Spleen (tissue), 7 donors: ENCODE measurements at regions not wholly inside any gene's neighbourhood (a gene's known extent, or its start where the extent isn't known, plus 50 kb on each side); places are given as distances from the start of the nearest gene placed in this dataset.

Experiments
- POLR2A ChIP-seq, 3 donors: fragments of 450-650 bp; IDR thresholded peaks; one replicate each; pipeline ENCODE4 v1.5.1; 2017; ENCODE audit warnings: antibody characterized with exemption in 3 of 3, mild to moderate bottlenecking in 1 of 3
- POLR2AphosphoS5 ChIP-seq, 3 donors: sonication (generic); formaldehyde crosslinking; IDR thresholded peaks; one replicate each; pipeline ENCODE4 v1.5.1; 2017; ENCODE audit warnings: antibody characterized with exemption in 3 of 3
- TF ChIP-seq, protein P1 (sequence below), 11 experiments: fragments of 200-600 bp in 7 of 11; fragments of 450-650 bp in 4 of 11; sonication (generic) in 4 of 11; IDR thresholded peaks in 8 of 11; conservative IDR thresholded peaks in 3 of 11; 1 replicate in 7 of 11; 2 replicates in 4 of 11; pipeline versions ENCODE4 v1.4.0 to v1.8.0; 2016 to 2021; ENCODE audit warnings: antibody characterized with exemption in 11 of 11, inconsistent platforms in 4 of 11, mild to moderate bottlenecking in 1 of 11
- donor health status: DM: no; HTN: no; CAD: no; lungs with moderate emphysema.
- donor health status: DM: no; HTN: no; CAD: no.
- donor health status: DM: no; HTN: no; CAD: no.

GRCh38 chr1:63268876-63269275 lies 53.5 kb upstream of the FOXD3 start:
- TF ChIP-seq POLR2A (IDR thresholded peaks at IDR 0.05): no peak
- TF ChIP-seq, protein P1, sequence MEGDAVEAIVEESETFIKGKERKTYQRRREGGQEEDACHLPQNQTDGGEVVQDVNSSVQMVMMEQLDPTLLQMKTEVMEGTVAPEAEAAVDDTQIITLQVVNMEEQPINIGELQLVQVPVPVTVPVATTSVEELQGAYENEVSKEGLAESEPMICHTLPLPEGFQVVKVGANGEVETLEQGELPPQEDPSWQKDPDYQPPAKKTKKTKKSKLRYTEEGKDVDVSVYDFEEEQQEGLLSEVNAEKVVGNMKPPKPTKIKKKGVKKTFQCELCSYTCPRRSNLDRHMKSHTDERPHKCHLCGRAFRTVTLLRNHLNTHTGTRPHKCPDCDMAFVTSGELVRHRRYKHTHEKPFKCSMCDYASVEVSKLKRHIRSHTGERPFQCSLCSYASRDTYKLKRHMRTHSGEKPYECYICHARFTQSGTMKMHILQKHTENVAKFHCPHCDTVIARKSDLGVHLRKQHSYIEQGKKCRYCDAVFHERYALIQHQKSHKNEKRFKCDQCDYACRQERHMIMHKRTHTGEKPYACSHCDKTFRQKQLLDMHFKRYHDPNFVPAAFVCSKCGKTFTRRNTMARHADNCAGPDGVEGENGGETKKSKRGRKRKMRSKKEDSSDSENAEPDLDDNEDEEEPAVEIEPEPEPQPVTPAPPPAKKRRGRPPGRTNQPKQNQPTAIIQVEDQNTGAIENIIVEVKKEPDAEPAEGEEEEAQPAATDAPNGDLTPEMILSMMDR (IDR thresholded peaks at IDR 0.05 in 8 of 11, conservative IDR thresholded peaks at IDR 0.05 in 3 of 11): no peak
- no peak for TF ChIP-seq POLR2AphosphoS5 (IDR thresholded peaks at IDR 0.05)
